ENCODE measurements at regions not wholly inside any gene's neighbourhood (a gene's known extent, or its start where the extent isn't known, plus 50 kb on each side); places are given as distances from the start of the nearest gene placed in this dataset.

DNA sequence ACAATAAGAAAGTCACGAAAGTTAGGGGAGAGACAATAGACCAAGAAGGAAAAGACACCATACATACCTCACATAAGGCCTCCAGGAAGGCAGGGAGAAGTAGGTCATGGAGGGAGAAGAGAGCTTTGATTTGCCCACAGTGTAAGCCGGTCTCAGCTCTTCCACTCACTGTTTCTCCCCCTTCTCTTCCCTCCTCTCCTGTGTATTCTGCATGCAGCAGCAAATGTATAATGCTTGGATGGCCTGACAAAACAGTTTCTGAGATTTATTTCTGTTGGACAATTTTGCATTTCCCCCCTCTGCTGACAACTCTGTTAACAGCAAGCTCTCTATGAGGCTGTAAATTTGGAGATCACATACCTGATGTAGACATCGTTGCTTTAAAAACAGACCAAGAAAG lies 318.9 kb downstream of the OMA1 start:
- TF ChIP-seq, protein P1, sequence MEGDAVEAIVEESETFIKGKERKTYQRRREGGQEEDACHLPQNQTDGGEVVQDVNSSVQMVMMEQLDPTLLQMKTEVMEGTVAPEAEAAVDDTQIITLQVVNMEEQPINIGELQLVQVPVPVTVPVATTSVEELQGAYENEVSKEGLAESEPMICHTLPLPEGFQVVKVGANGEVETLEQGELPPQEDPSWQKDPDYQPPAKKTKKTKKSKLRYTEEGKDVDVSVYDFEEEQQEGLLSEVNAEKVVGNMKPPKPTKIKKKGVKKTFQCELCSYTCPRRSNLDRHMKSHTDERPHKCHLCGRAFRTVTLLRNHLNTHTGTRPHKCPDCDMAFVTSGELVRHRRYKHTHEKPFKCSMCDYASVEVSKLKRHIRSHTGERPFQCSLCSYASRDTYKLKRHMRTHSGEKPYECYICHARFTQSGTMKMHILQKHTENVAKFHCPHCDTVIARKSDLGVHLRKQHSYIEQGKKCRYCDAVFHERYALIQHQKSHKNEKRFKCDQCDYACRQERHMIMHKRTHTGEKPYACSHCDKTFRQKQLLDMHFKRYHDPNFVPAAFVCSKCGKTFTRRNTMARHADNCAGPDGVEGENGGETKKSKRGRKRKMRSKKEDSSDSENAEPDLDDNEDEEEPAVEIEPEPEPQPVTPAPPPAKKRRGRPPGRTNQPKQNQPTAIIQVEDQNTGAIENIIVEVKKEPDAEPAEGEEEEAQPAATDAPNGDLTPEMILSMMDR (IDR thresholded peaks at IDR 0.05), result no peak
- no peak for TF ChIP-seq EZH2 (IDR thresholded peaks at IDR 0.05; ENCODE audit: borderline replicate concordance, insufficient read depth, low read depth, low read length, poor library complexity, severe bottlenecking)
